ENCODE measurements at regions not wholly inside any gene's neighbourhood (a gene's known extent, or its start where the extent isn't known, plus 50 kb on each side); places are given as distances from the start of the nearest gene placed in this dataset.

DNA sequence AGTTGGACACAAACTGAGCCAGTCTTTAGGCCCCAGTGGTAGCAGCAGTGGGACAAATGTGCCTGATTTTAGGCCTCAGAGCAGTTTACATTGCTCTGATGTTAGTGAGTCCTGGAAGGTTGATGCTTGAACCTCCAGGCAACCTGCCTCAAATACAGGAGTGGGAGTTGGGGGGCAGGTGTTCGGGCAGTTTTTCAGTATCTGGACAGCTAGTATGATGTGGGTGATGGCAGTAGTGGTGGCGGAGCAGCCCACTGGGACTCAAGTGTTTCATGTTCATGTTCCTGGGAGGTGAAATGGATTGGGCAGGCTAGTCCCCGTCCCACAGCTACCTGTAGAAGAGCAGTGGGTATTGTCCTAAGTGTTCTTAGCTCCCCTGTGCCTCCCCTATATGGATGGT lies 857.8 kb downstream of the JRKL start:
- Histone ChIP-seq H3K27me3 (ENCODE audit: control insufficient read depth, insufficient read depth, low read length) (no peaks in the 10 kb centered on the region), H3K4me3 (ENCODE audit: low read depth, low read length) (no peak overlapping the region), H3K27ac (ENCODE audit: low read depth, low read length) (no peak overlapping the region), H3K9me3 (ENCODE audit: control insufficient read depth, insufficient read depth, low read length) (peaks cover 3% of the 10 kb centered on the region), H3K4me1 (ENCODE audit: control insufficient read depth, insufficient read depth, low read length) (no peaks in the 10 kb centered on the region), H3K36me3 (ENCODE audit: control insufficient read depth, insufficient read depth, low read length) (no peaks in the 10 kb centered on the region)
- no peak for DNase-seq (ENCODE audit: low read depth in 4 of 6, low spot score in 6 of 6)
- WGBS (ENCODE audit: insufficient coverage): 100% methylated on average over 1 of the region's 3 CpGs

DNA sequence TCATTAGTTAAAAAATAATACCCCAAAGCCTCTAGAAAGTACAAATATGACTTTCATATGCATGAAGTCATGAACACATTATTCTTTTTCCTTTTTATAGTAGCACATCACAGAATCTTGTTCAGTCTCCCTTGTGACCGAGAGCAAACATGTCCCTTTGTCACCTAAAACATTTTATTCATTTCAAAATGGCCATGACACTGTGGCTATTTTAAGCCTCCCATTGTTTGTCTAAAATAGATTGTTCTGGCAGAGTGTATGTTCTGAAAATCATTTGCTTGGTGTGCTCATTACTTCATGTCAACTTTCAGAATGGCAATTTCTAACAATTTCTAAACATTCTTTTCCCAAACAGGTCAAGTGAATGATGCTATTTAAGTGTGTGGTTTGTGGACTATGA lies 865.0 kb downstream of the JRKL start:
- H3K27ac ChIP-seq (ENCODE audit: low read depth, low read length): no peak overlapping the region
- no CpG with 5 or more reads among the region's 1 CpG for WGBS (ENCODE audit: insufficient coverage)
- H3K27me3 ChIP-seq (ENCODE audit: control insufficient read depth, insufficient read depth, low read length): no peaks in the 10 kb centered on the region
- no peak for DNase-seq (ENCODE audit: low read depth in 4 of 6, low spot score in 6 of 6)
- no peak overlapping the region for H3K4me3 ChIP-seq (ENCODE audit: low read depth, low read length)
- H3K4me1 ChIP-seq (ENCODE audit: control insufficient read depth, insufficient read depth, low read length): no peaks in the 10 kb centered on the region
- H3K9me3 ChIP-seq (ENCODE audit: control insufficient read depth, insufficient read depth, low read length): no peaks in the 10 kb centered on the region
- no peaks in the 10 kb centered on the region for H3K36me3 ChIP-seq (ENCODE audit: control insufficient read depth, insufficient read depth, low read length)

DNA sequence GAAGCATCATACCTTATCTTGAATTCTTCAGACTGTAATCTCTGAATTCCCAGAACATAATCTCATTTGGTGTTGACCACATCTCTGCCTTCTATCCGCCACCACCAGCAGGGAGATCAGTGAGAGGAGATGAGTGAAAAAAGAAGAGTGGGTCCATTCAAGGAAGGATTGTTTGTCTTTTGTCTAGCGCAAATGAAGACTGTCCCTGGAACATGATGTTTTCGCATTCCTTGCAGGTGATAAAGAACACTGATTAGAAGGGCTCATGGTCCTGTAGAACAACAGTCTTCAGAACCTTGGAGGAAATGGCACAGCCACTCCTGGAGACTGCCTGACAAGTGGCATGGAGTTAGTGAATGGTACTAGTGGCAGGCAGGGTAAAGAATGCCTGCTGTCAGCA lies 869.6 kb downstream of the JRKL start:
- WGBS (ENCODE audit: insufficient coverage): 100% methylated on average over 2 of the region's 3 CpGs
- H3K4me1 ChIP-seq (ENCODE audit: control insufficient read depth, insufficient read depth, low read length): no peaks in the 10 kb centered on the region
- no peaks in the 10 kb centered on the region for H3K9me3 ChIP-seq (ENCODE audit: control insufficient read depth, insufficient read depth, low read length)
- no peak for DNase-seq (ENCODE audit: low read depth in 4 of 6, low spot score in 6 of 6)
- no peak overlapping the region for H3K4me3 ChIP-seq (ENCODE audit: low read depth, low read length)
- H3K27me3 ChIP-seq (ENCODE audit: control insufficient read depth, insufficient read depth, low read length): no peaks in the 10 kb centered on the region
- H3K36me3 ChIP-seq (ENCODE audit: control insufficient read depth, insufficient read depth, low read length): no peaks in the 10 kb centered on the region
- no peak overlapping the region for H3K27ac ChIP-seq (ENCODE audit: low read depth, low read length)

DNA sequence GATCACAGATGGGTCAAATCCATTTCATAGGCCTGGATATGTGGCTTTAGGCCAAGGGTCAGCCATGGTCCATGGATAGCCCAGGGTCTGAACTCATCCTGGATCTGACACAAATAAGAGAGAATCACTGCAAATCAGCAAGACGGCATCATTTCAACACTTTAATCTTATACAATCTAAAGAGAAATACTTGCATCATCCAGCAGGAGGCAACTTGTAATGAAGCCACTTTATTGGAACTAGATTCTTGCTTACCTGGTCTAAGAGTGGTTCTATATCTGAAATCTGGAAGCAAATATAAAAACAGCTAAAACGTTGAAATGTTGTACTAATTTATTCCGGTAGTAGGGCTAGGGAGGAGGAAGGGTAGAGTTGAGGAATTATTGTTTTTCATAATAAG lies 870.1 kb downstream of the JRKL start:
- Histone ChIP-seq H3K36me3 (ENCODE audit: control insufficient read depth, insufficient read depth, low read length) (no peaks in the 10 kb centered on the region), H3K4me3 (ENCODE audit: low read depth, low read length) (no peak overlapping the region), H3K27me3 (ENCODE audit: control insufficient read depth, insufficient read depth, low read length) (no peaks in the 10 kb centered on the region), H3K9me3 (ENCODE audit: control insufficient read depth, insufficient read depth, low read length) (no peaks in the 10 kb centered on the region), H3K27ac (ENCODE audit: low read depth, low read length) (no peak overlapping the region), H3K4me1 (ENCODE audit: control insufficient read depth, insufficient read depth, low read length) (no peaks in the 10 kb centered on the region)
- no CpG with 5 or more reads among the region's 3 CpGs for WGBS (ENCODE audit: insufficient coverage)
- no peak for DNase-seq (ENCODE audit: low read depth in 4 of 6, low spot score in 6 of 6)

DNA sequence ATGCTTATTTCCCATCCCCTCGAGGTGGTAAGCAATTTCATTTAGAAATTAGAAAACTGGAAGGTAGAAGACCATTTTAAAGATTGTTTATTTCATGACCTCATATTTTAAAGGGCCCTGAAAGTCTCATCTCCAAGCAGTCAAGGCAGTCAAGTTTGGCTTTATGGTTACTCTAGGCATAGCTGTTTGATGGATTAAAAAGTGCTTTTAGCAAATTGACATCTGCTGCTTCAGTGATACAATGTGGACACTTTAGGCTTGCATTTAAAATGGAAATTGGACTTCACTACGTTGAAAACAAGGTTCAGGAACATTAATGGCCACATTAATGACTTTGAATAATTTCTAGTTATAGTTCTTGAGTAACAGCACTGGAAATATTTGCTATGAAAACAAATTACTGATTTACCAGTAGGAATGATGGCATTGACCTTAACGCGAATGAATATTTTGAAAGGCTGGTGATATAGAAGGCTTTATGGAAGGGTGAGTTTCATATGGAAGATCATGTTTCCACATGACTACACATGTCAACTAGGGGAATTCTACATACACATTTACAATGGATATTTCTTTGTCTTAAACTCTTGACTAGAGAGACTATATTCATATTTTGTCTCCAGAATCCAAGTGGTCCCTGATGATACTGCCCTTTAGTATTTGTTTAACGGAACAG lies 873.5 kb downstream of the JRKL start:
- no peak overlapping the region for H3K4me3 ChIP-seq (ENCODE audit: low read depth, low read length)
- WGBS (ENCODE audit: insufficient coverage): no CpG with 5 or more reads among the region's 5 CpGs
- H3K36me3 ChIP-seq (ENCODE audit: control insufficient read depth, insufficient read depth, low read length): no peaks in the 10 kb centered on the region
- no peak overlapping the region for H3K27ac ChIP-seq (ENCODE audit: low read depth, low read length)
- DNase-seq (ENCODE audit: low read depth in 4 of 6, low spot score in 6 of 6): no peak
- H3K9me3 ChIP-seq (ENCODE audit: control insufficient read depth, insufficient read depth, low read length): no peaks in the 10 kb centered on the region
- H3K4me1 ChIP-seq (ENCODE audit: control insufficient read depth, insufficient read depth, low read length): no peaks in the 10 kb centered on the region
- no peaks in the 10 kb centered on the region for H3K27me3 ChIP-seq (ENCODE audit: control insufficient read depth, insufficient read depth, low read length)

DNA sequence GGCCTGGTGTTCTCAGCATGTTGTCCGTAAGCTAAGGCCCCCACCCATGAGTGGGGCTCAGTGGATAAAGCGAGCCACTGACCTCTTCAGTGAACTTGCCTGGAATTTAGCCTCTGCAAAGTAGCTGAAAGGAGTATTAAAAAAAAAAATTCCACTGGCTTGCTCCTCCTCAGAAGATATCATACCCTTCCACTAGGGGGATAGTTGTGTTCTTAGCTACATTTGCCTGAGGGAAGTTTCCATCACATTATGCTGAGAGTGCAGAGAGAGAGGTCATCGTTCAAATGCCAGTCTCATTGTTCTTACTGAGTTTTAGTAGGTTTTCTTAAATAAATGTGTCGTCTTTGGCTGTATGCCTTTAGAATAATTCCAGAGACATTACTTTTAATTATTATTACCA lies 879.7 kb downstream of the JRKL start:
- no peak overlapping the region for H3K27ac ChIP-seq (ENCODE audit: low read depth, low read length)
- no peaks in the 10 kb centered on the region for H3K4me1 ChIP-seq (ENCODE audit: control insufficient read depth, insufficient read depth, low read length)
- H3K9me3 ChIP-seq (ENCODE audit: control insufficient read depth, insufficient read depth, low read length): peaks cover 9% of the 10 kb centered on the region
- H3K36me3 ChIP-seq (ENCODE audit: control insufficient read depth, insufficient read depth, low read length): no peaks in the 10 kb centered on the region
- H3K27me3 ChIP-seq (ENCODE audit: control insufficient read depth, insufficient read depth, low read length): no peaks in the 10 kb centered on the region
- DNase-seq (ENCODE audit: low read depth in 4 of 6, low spot score in 6 of 6): no peak
- no peak overlapping the region for H3K4me3 ChIP-seq (ENCODE audit: low read depth, low read length)
- WGBS (ENCODE audit: insufficient coverage): 100% methylated on average over 2 of the region's 4 CpGs

DNA sequence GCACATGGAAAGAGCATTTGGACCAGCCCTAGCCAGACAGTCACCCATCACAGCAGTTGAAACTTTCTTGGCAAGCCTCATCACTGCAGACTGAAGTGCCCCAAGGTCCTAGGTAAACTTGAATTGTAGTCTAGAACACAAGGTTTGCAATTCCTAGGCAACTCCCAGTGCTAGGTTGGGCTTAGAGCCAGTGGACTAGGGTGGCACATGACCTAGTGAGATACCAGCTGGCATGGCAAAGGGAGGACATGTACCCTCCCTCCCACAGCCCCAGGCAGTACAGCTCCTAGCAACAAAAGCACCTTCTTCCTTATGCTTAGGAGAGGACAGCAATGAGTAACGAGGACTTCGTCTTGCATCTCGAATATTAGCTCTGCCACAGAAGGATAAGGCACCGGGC lies 889.5 kb downstream of the JRKL start:
- no peak overlapping the region for H3K27ac ChIP-seq (ENCODE audit: low read depth, low read length)
- H3K27me3 ChIP-seq (ENCODE audit: control insufficient read depth, insufficient read depth, low read length): no peaks in the 10 kb centered on the region
- H3K4me1 ChIP-seq (ENCODE audit: control insufficient read depth, insufficient read depth, low read length): no peaks in the 10 kb centered on the region
- 92% methylated on average over 4 of the region's 4 CpGs for WGBS (ENCODE audit: insufficient coverage)
- DNase-seq (ENCODE audit: low read depth in 4 of 6, low spot score in 6 of 6): no peak
- no peak overlapping the region for H3K4me3 ChIP-seq (ENCODE audit: low read depth, low read length)
- no peaks in the 10 kb centered on the region for H3K36me3 ChIP-seq (ENCODE audit: control insufficient read depth, insufficient read depth, low read length)
- H3K9me3 ChIP-seq (ENCODE audit: control insufficient read depth, insufficient read depth, low read length): peaks cover 4% of the 10 kb centered on the region

DNA sequence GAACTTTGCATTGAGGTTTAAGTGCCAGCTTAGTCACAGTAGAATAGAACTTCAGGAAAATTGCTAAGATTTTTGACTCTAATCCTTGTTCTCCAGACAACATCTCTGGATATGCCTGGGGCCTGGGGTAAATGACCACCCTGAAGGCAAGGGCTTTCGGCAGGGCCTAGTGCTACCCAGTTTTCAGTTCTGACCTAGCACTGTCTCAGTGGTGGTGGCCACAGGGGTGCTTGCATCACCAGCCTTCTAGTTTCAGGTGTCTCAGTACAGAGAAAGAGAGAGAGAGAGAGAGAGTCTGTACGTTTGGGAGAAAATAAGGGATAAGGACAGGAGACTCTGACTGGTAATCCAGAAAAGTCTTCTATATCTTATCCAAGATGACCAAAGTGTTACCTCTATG lies 890.5 kb downstream of the JRKL start:
- no peaks in the 10 kb centered on the region for H3K27me3 ChIP-seq (ENCODE audit: control insufficient read depth, insufficient read depth, low read length)
- WGBS (ENCODE audit: insufficient coverage): no CpG with 5 or more reads among the region's 2 CpGs
- H3K4me3 ChIP-seq (ENCODE audit: low read depth, low read length): no peak overlapping the region
- no peaks in the 10 kb centered on the region for H3K36me3 ChIP-seq (ENCODE audit: control insufficient read depth, insufficient read depth, low read length)
- H3K9me3 ChIP-seq (ENCODE audit: control insufficient read depth, insufficient read depth, low read length): peaks cover 1% of the 10 kb centered on the region
- DNase-seq (ENCODE audit: low read depth in 4 of 6, low spot score in 6 of 6): no peak
- H3K4me1 ChIP-seq (ENCODE audit: control insufficient read depth, insufficient read depth, low read length): no peaks in the 10 kb centered on the region
- no peak overlapping the region for H3K27ac ChIP-seq (ENCODE audit: low read depth, low read length)

DNA sequence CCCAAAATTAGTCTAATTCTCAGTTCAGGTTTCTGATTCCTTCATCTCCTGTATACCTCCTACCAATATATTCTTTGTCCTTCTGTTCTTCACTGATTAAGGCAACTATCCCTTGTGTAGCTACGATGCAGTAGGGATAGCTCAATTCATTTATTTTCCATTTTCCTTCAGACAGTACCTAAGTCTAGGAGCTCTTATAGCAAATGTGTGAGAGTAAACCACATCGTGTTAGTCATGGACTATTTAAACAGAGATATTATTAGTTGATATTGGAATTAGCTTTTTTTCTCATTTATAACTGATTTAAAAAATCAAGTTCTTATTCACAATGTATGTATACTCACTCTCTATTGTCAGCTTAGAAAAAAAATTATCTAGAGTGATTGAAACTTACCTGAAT lies 900.0 kb downstream of the JRKL start:
- H3K9me3 ChIP-seq (ENCODE audit: control insufficient read depth, insufficient read depth, low read length): no peaks in the 10 kb centered on the region
- WGBS (ENCODE audit: insufficient coverage): no CpG with 5 or more reads among the region's 2 CpGs
- no peak for DNase-seq (ENCODE audit: low read depth in 4 of 6, low spot score in 6 of 6)

DNA sequence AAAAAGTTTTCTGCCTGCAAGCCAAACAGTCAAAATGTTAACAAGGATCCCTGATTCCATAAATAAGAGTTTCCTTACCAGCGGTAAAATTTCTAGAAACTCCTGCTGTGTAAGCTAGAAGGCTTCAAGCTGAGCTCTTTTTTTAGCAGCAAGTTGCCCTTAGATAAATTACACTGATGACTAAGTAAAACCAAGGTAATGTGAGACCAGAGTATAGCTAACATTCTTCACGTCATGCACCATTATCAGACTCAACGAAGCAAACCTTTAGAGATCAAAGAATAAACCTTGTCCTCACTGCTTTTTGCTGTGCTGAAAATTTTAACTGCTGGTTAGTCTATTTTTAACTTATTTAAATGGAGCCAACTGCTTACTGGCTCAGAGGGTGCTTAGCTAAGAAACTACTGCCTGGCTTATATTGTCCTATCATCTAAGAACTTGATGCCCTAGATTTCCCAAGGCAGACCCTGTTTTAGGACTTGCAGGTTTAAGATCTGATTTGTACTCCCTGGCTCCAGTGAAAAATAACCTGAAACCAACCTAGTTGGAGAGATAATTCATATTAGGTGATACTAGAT lies 900.7 kb downstream of the JRKL start:
- no CpG with 5 or more reads among the region's 3 CpGs for WGBS (ENCODE audit: insufficient coverage)
- no peak overlapping the region for H3K4me3 ChIP-seq (ENCODE audit: low read depth, low read length)
- H3K4me1 ChIP-seq (ENCODE audit: control insufficient read depth, insufficient read depth, low read length): no peaks in the 10 kb centered on the region
- H3K27ac ChIP-seq (ENCODE audit: low read depth, low read length): no peak overlapping the region
- no peaks in the 10 kb centered on the region for H3K27me3 ChIP-seq (ENCODE audit: control insufficient read depth, insufficient read depth, low read length)
- no peaks in the 10 kb centered on the region for H3K9me3 ChIP-seq (ENCODE audit: control insufficient read depth, insufficient read depth, low read length)
- no peaks in the 10 kb centered on the region for H3K36me3 ChIP-seq (ENCODE audit: control insufficient read depth, insufficient read depth, low read length)
- peak in 2 of 6 donors; percentile 2 to 51 for DNase-seq (ENCODE audit: low read depth in 4 of 6, low spot score in 6 of 6)

More for the DNA sequence above, 900.0 kb downstream of the JRKL start:
- Histone ChIP-seq H3K27me3 (ENCODE audit: control insufficient read depth, insufficient read depth, low read length) (no peaks in the 10 kb centered on the region), H3K4me1 (ENCODE audit: control insufficient read depth, insufficient read depth, low read length) (no peaks in the 10 kb centered on the region), H3K36me3 (ENCODE audit: control insufficient read depth, insufficient read depth, low read length) (no peaks in the 10 kb centered on the region), H3K27ac (ENCODE audit: low read depth, low read length) (no peak overlapping the region), H3K4me3 (ENCODE audit: low read depth, low read length) (no peak overlapping the region)

Measured in spinal cord (tissue), 9 donors.